Vagina (tissue), 2 donors: ENCODE measurements at regions not wholly inside any gene's neighbourhood (a gene's known extent, or its start where the extent isn't known, plus 50 kb on each side); places are given as distances from the start of the nearest gene placed in this dataset.

ENCODE experiments used
- DNase-seq, 2 donors: peaks; one replicate each; pipeline ENCODE4 v3.0.0-alpha.2; 2017; ENCODE audit errors: extremely low spot score in 2 of 2
- H3K27ac ChIP-seq: fragments of 200-600 bp; sonication (generic); one replicate; pipeline ENCODE4 v1.5.1; 2019
- H3K27me3 ChIP-seq: fragments of 200-600 bp; sonication (generic); one replicate; pipeline ENCODE4 v1.5.1; 2019
- H3K36me3 ChIP-seq, 2 donors: fragments of 200-600 bp; sonication (generic); one replicate each; pipeline ENCODE4 v1.5.1; 2017 to 2019
- H3K4me1 ChIP-seq: fragments of 200-600 bp; sonication (generic); one replicate; pipeline ENCODE4 v1.5.1; 2019
- H3K4me3 ChIP-seq, 2 donors: fragments of 200-600 bp; sonication (generic); 1 replicate in 1 of 2; 2 replicates in 1 of 2; pipeline ENCODE4 v1.5.1; 2016 to 2019
- H3K9me3 ChIP-seq: fragments of 200-600 bp; sonication (generic); one replicate; pipeline ENCODE4 v1.5.1; 2019
- POLR2A ChIP-seq, 2 donors: fragments of 450-650 bp; IDR thresholded peaks; one replicate each; pipeline ENCODE4 v1.6.1; 2017; ENCODE audit warnings: antibody characterized with exemption in 2 of 2, mild to moderate bottlenecking in 2 of 2, moderate library complexity in 2 of 2
- POLR2AphosphoS5 ChIP-seq, 2 donors: sonication (generic); formaldehyde crosslinking; IDR thresholded peaks; one replicate each; pipeline ENCODE4 v1.9.0; 2017; ENCODE audit warnings: antibody characterized with exemption in 2 of 2, mild to moderate bottlenecking in 2 of 2, low read depth in 1 of 2; ENCODE audit not compliant: insufficient read depth in 1 of 2
- intact Hi-C: fragments of 100-400 bp; cut with DNase I; formaldehyde crosslinking; loops from one replicate; pipeline ENCODE4 v1.15.1; 2023
- TF ChIP-seq, protein P1 (sequence below), 3 experiments: fragments of 450-650 bp in 2 of 3; fragments of 200-600 bp in 1 of 3; sonication (generic) in 1 of 3; IDR thresholded peaks; one replicate each; pipeline ENCODE4 v1.5.1; 2017 to 2019; ENCODE audit warnings: antibody characterized with exemption in 3 of 3, mild to moderate bottlenecking in 2 of 3, moderate library complexity in 2 of 3

DNA sequence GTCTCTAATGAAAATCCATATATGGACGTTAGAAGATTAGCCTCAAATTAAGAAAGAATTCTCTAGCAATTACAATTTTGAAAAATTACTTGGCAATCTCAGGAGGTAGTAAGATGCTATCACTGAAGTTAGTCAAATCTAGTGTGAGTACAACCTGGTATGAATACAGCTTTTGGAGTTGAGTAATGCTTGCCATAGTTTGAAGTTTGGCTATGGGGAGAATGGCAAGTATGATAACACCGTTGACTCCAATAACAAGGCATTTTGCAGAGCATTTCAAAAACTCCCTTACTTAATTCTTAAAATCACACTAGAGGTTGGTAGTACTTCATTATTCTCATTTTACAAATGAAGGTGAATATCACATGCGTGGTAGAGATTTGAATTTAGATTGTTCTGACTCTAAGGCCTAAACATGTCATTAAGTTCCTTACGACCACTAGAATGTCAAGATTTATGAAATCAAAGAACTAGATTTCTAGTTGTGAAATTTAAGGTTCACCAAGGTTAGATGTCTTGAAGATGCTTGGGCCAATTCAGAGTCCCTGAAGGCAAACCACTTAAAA, 355.4 kb downstream of the ETS1 start:
- Histone ChIP-seq H3K4me1 (no peaks in the 10 kb centered on the region), H3K27me3 (no peaks in the 10 kb centered on the region), H3K4me3 (no peak overlapping the region), H3K9me3 (no peaks in the 10 kb centered on the region), H3K36me3 (no peaks in the 10 kb centered on the region), H3K27ac (no peak overlapping the region)
- no peak for DNase-seq
- TF ChIP-seq POLR2AphosphoS5 (IDR thresholded peaks at IDR 0.05; ENCODE audit: insufficient read depth in 1 of 2, low read depth in 1 of 2), result no peak
- no peak for TF ChIP-seq POLR2A (IDR thresholded peaks at IDR 0.05)
- TF ChIP-seq, protein P1, sequence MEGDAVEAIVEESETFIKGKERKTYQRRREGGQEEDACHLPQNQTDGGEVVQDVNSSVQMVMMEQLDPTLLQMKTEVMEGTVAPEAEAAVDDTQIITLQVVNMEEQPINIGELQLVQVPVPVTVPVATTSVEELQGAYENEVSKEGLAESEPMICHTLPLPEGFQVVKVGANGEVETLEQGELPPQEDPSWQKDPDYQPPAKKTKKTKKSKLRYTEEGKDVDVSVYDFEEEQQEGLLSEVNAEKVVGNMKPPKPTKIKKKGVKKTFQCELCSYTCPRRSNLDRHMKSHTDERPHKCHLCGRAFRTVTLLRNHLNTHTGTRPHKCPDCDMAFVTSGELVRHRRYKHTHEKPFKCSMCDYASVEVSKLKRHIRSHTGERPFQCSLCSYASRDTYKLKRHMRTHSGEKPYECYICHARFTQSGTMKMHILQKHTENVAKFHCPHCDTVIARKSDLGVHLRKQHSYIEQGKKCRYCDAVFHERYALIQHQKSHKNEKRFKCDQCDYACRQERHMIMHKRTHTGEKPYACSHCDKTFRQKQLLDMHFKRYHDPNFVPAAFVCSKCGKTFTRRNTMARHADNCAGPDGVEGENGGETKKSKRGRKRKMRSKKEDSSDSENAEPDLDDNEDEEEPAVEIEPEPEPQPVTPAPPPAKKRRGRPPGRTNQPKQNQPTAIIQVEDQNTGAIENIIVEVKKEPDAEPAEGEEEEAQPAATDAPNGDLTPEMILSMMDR (IDR thresholded peaks at IDR 0.05), result no peak
- intact Hi-C loops, result no loop called here

DNA sequence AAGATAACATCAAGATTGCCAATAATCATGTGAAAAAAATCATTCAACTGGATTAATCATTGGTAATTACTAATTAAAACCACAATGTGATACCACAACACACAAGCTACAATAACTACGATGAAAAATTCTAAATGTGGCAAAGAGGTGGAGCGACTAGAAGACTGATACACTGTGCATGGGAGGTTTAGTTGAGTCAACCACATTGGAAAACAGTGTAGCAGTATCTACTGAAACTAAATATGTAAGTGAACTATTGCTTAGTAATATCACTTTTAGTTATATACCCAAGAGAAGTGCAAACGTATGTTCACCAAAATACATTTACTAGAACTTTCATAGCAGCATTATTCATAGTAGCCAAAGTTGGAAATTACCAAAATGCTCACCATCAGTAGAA, 359.9 kb downstream of the ETS1 start:
- intact Hi-C loops, result no loop called here
- no peaks in the 10 kb centered on the region for H3K9me3 ChIP-seq
- H3K4me3 ChIP-seq, result no peak overlapping the region
- no peak overlapping the region for H3K27ac ChIP-seq
- H3K27me3 ChIP-seq, result no peaks in the 10 kb centered on the region
- H3K4me1 ChIP-seq, result no peaks in the 10 kb centered on the region
- TF ChIP-seq POLR2A (IDR thresholded peaks at IDR 0.05) (no peak), POLR2AphosphoS5 (IDR thresholded peaks at IDR 0.05; ENCODE audit: insufficient read depth in 1 of 2, low read depth in 1 of 2) (no peak)
- TF ChIP-seq, protein P1 (IDR thresholded peaks at IDR 0.05), result no peak
- H3K36me3 ChIP-seq, result no peaks in the 10 kb centered on the region
- DNase-seq, result no peak

DNA sequence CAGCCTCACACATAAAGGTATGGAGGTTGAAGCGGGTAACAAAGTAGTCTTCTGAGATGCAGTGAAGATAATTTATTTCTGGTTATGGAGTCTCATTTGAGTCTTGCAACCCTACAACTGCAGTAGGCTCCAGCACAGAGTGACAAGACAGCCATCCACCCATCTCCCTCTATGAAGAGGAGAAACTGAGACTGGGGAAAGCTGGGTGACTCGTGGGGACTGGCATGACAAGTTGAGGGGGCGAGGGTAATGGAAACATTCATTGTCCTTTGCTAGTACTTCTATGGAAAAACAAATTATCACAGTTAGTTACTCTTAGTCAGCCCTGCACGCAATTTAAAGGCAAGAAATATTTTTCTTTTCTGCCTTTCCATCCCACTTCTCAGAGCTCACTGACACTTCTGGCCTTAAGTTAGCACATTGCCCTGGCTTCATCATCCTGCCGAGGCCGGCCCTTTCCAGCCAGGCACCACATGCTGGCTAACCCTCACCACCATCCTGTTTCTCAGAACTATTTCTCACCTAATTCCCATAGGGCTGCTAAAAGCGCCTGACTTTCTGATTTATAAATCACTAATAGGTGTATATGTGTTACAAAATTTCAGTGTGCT, 361.1 kb downstream of the ETS1 start:
- Histone ChIP-seq H3K9me3 (no peaks in the 10 kb centered on the region), H3K4me1 (no peaks in the 10 kb centered on the region), H3K27ac (no peak overlapping the region), H3K27me3 (no peaks in the 10 kb centered on the region), H3K36me3 (no peaks in the 10 kb centered on the region), H3K4me3 (no peak overlapping the region)
- TF ChIP-seq, protein P1 (IDR thresholded peaks at IDR 0.05), result no peak
- TF ChIP-seq POLR2A (IDR thresholded peaks at IDR 0.05) (no peak), POLR2AphosphoS5 (IDR thresholded peaks at IDR 0.05; ENCODE audit: insufficient read depth in 1 of 2, low read depth in 1 of 2) (no peak)
- intact Hi-C loops, result no loop called here
- DNase-seq, result no peak

DNA sequence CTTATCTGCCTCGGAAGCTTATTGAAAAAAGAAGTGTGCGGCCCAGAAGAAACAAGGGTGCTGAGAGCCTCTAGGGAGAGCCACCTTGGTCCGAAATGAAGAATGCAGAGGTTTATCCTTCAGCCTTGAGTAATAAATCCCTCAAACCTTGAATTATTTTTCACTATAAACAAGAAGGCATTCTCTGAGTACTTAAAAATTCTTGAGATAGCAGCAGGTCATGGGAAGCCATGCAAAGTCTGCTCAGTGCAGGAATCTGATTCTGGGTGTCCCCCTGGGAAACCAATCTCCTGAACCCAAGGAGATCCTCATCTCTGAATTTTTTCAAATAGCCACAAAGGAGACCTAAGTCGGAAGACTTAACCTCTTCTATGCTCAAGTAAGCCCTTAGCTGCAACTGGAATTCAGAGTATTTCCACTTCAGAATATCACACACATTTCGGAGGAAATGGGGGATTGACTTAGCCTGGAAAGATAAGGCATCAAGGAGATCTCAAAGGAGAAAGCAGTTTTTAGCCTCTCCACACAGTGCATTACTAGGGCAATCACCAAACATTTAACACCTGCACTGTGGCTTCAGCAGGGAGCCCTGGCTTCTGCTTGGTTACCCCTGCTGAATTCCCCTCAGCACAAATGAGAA, 365.0 kb downstream of the ETS1 start:
- TF ChIP-seq POLR2AphosphoS5 (IDR thresholded peaks at IDR 0.05; ENCODE audit: insufficient read depth in 1 of 2, low read depth in 1 of 2) (no peak), POLR2A (IDR thresholded peaks at IDR 0.05) (no peak)
- TF ChIP-seq, protein P1 (IDR thresholded peaks at IDR 0.05), result no peak
- DNase-seq, result no peak
- no peaks in the 10 kb centered on the region for H3K36me3 ChIP-seq

DNA sequence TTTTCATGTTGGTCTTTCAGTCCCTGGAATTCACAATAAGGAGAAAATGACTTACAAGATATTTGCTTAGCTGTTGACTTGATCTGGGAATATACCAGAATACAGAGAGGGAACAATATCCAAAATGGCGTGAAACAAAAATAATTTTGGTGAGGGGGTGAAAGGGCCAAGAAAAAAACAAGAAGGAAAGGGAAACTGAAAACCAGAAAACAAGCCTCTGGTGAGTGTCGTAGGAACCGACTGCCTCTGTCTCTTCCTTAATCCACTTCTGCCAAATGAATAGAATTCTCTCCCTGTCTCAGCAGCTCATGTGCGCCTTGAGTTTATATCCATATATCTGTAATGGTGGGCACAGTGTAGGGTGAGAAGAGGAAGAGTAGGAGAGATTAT, 367.6 kb downstream of the ETS1 start:
- no peaks in the 10 kb centered on the region for H3K4me1 ChIP-seq
- no peaks in the 10 kb centered on the region for H3K9me3 ChIP-seq
- intact Hi-C loops, result no loop called here
- DNase-seq, result no peak
- no peaks in the 10 kb centered on the region for H3K27me3 ChIP-seq
- TF ChIP-seq, protein P1 (IDR thresholded peaks at IDR 0.05), result no peak
- TF ChIP-seq POLR2AphosphoS5 (IDR thresholded peaks at IDR 0.05; ENCODE audit: insufficient read depth in 1 of 2, low read depth in 1 of 2) (no peak), POLR2A (IDR thresholded peaks at IDR 0.05) (no peak)
- H3K27ac ChIP-seq, result no peak overlapping the region
- no peaks in the 10 kb centered on the region for H3K36me3 ChIP-seq
- no peak overlapping the region for H3K4me3 ChIP-seq

More for the DNA sequence above, 365.0 kb downstream of the ETS1 start:
- intact Hi-C loops, result no loop called here
- H3K27me3 ChIP-seq, result no peaks in the 10 kb centered on the region
- no peak overlapping the region for H3K27ac ChIP-seq
- no peaks in the 10 kb centered on the region for H3K9me3 ChIP-seq
- H3K4me1 ChIP-seq, result no peaks in the 10 kb centered on the region
- H3K4me3 ChIP-seq, result no peak overlapping the region
